ENCODE measurements at regions not wholly inside any gene's neighbourhood (a gene's known extent, or its start where the extent isn't known, plus 50 kb on each side); places are given as distances from the start of the nearest gene placed in this dataset.

GRCh38 chr20:19922716-19923115, 94.4 kb upstream of the NAA20 start:
- no peaks in the 10 kb centered on the region for H3K36me3 ChIP-seq (replicated peaks)
- H3K27me3 ChIP-seq (ENCODE audit: low read depth), result no peaks in the 10 kb centered on the region
- no peak overlapping the region for H3K4me3 ChIP-seq
- H3K4me1 ChIP-seq, result no peaks in the 10 kb centered on the region
- in situ Hi-C loops (cut with MboI; ENCODE audit: low sequenced_read_pairs), result no loop called here
- no peak for DNase-seq (ENCODE audit: low spot score in 2 of 2)
- H3K9me3 ChIP-seq, result no peaks in the 10 kb centered on the region

GRCh38 chr20:19923762-19924161, 93.4 kb upstream of the NAA20 start:
- Histone ChIP-seq H3K27me3 (ENCODE audit: low read depth) (no peaks in the 10 kb centered on the region), H3K36me3 (replicated peaks) (no peaks in the 10 kb centered on the region), H3K4me3 (no peak overlapping the region), H3K4me1 (no peaks in the 10 kb centered on the region), H3K9me3 (no peaks in the 10 kb centered on the region)
- DNase-seq (ENCODE audit: low spot score in 2 of 2), result no peak
- in situ Hi-C loops (cut with MboI; ENCODE audit: low sequenced_read_pairs), result no loop called here

GRCh38 chr20:19924255-19924654, 92.9 kb upstream of the NAA20 start:
- in situ Hi-C loops (cut with MboI; ENCODE audit: low sequenced_read_pairs), result no loop called here

GRCh38 chr20:19926591-19926990, 90.6 kb upstream of the NAA20 start:
- no peak for DNase-seq (ENCODE audit: low spot score in 2 of 2)
- no peaks in the 10 kb centered on the region for H3K36me3 ChIP-seq (replicated peaks)
- no peaks in the 10 kb centered on the region for H3K27me3 ChIP-seq (ENCODE audit: low read depth)
- in situ Hi-C loops (cut with MboI; ENCODE audit: low sequenced_read_pairs), result no loop called here
- no peak overlapping the region for H3K4me3 ChIP-seq
- H3K4me1 ChIP-seq, result no peaks in the 10 kb centered on the region
- no peaks in the 10 kb centered on the region for H3K9me3 ChIP-seq

More at GRCh38 chr20:19924255-19924654, 92.9 kb upstream of the NAA20 start:
- Histone ChIP-seq H3K9me3 (no peaks in the 10 kb centered on the region), H3K4me3 (no peak overlapping the region), H3K27me3 (ENCODE audit: low read depth) (no peaks in the 10 kb centered on the region), H3K4me1 (no peaks in the 10 kb centered on the region), H3K36me3 (replicated peaks) (no peaks in the 10 kb centered on the region)
- DNase-seq (ENCODE audit: low spot score in 2 of 2), result no peak

- H3K4me1 ChIP-seq, result no peaks in the 10 kb centered on the region
- no peak for DNase-seq (ENCODE audit: low spot score in 2 of 2)
Observed at GRCh38 chr20:19928328-19929011, 88.7 kb upstream of the NAA20 start.

GRCh38 chr20:19929012-19929360, 88.2 kb upstream of the NAA20 start:
- Histone ChIP-seq H3K36me3 (replicated peaks) (no peaks in the 10 kb centered on the region), H3K27me3 (ENCODE audit: low read depth) (no peaks in the 10 kb centered on the region), H3K4me1 (no peaks in the 10 kb centered on the region), H3K4me3 (no peak overlapping the region), H3K9me3 (no peaks in the 10 kb centered on the region)
- in situ Hi-C loops (cut with MboI; ENCODE audit: low sequenced_read_pairs), result no loop called here
- DNase-seq (ENCODE audit: low spot score in 2 of 2), result no peak

More at GRCh38 chr20:19928328-19929011, 88.7 kb upstream of the NAA20 start:
- in situ Hi-C loops (cut with MboI; ENCODE audit: low sequenced_read_pairs), result no loop called here
- H3K36me3 ChIP-seq (replicated peaks), result no peaks in the 10 kb centered on the region
- H3K27me3 ChIP-seq (ENCODE audit: low read depth), result no peaks in the 10 kb centered on the region
- H3K4me3 ChIP-seq, result no peak overlapping the region
- no peaks in the 10 kb centered on the region for H3K9me3 ChIP-seq

GRCh38 chr20:19929481-19930145, 87.5 kb upstream of the NAA20 start:
- in situ Hi-C loops (cut with MboI; ENCODE audit: low sequenced_read_pairs), result no loop called here
- peak in 1 of 2 experiments; percentile 28 for DNase-seq (ENCODE audit: low spot score in 2 of 2)
- H3K27me3 ChIP-seq (ENCODE audit: low read depth), result no peaks in the 10 kb centered on the region

GRCh38 chr20:19930426-19930825, 86.7 kb upstream of the NAA20 start:
- Histone ChIP-seq H3K36me3 (replicated peaks) (no peaks in the 10 kb centered on the region), H3K4me3 (no peak overlapping the region), H3K27me3 (ENCODE audit: low read depth) (no peaks in the 10 kb centered on the region), H3K4me1 (no peaks in the 10 kb centered on the region), H3K9me3 (no peaks in the 10 kb centered on the region)
- in situ Hi-C loops (cut with MboI; ENCODE audit: low sequenced_read_pairs), result no loop called here
- DNase-seq (ENCODE audit: low spot score in 2 of 2), result no peak

More at GRCh38 chr20:19929481-19930145, 87.5 kb upstream of the NAA20 start:
- no peaks in the 10 kb centered on the region for H3K9me3 ChIP-seq
- no peaks in the 10 kb centered on the region for H3K36me3 ChIP-seq (replicated peaks)
- H3K4me1 ChIP-seq, result no peaks in the 10 kb centered on the region
- H3K4me3 ChIP-seq, result no peak overlapping the region

GRCh38 chr20:19932170-19932667, 84.9 kb upstream of the NAA20 start:
- H3K4me1 ChIP-seq, result no peaks in the 10 kb centered on the region
- H3K27me3 ChIP-seq (ENCODE audit: low read depth), result no peaks in the 10 kb centered on the region
- in situ Hi-C loops (cut with MboI; ENCODE audit: low sequenced_read_pairs), result no loop called here
- no peaks in the 10 kb centered on the region for H3K9me3 ChIP-seq
- H3K4me3 ChIP-seq, result no peak overlapping the region
- no peak for DNase-seq (ENCODE audit: low spot score in 2 of 2)
- H3K36me3 ChIP-seq (replicated peaks), result no peaks in the 10 kb centered on the region

GRCh38 chr20:19934792-19935491, 82.2 kb upstream of the NAA20 start:
- Histone ChIP-seq H3K27me3 (ENCODE audit: low read depth) (no peaks in the 10 kb centered on the region), H3K36me3 (replicated peaks) (no peaks in the 10 kb centered on the region), H3K4me3 (no peak overlapping the region), H3K9me3 (no peaks in the 10 kb centered on the region), H3K4me1 (no peaks in the 10 kb centered on the region)
- DNase-seq (ENCODE audit: low spot score in 2 of 2), result peak; percentile 13 to 34
- in situ Hi-C loops (cut with MboI; ENCODE audit: low sequenced_read_pairs), result no loop called here

GRCh38 chr20:19935842-19936241, 81.3 kb upstream of the NAA20 start:
- no peaks in the 10 kb centered on the region for H3K4me1 ChIP-seq
- H3K4me3 ChIP-seq, result no peak overlapping the region
- no peaks in the 10 kb centered on the region for H3K36me3 ChIP-seq (replicated peaks)
- in situ Hi-C loops (cut with MboI; ENCODE audit: low sequenced_read_pairs), result no loop called here
- no peaks in the 10 kb centered on the region for H3K27me3 ChIP-seq (ENCODE audit: low read depth)
- no peaks in the 10 kb centered on the region for H3K9me3 ChIP-seq
- DNase-seq (ENCODE audit: low spot score in 2 of 2), result no peak

- no peak overlapping the region for H3K4me3 ChIP-seq
- H3K36me3 ChIP-seq (replicated peaks), result no peaks in the 10 kb centered on the region
- in situ Hi-C loops (cut with MboI; ENCODE audit: low sequenced_read_pairs), result no loop called here
- DNase-seq (ENCODE audit: low spot score in 2 of 2), result no peak
- no peaks in the 10 kb centered on the region for H3K27me3 ChIP-seq (ENCODE audit: low read depth)
- H3K4me1 ChIP-seq, result no peaks in the 10 kb centered on the region
- no peaks in the 10 kb centered on the region for H3K9me3 ChIP-seq
Observed at GRCh38 chr20:19936466-19937200, 80.5 kb upstream of the NAA20 start.

- DNase-seq (ENCODE audit: low spot score in 2 of 2), result no peak
- H3K4me3 ChIP-seq, result no peak overlapping the region
- H3K27me3 ChIP-seq (ENCODE audit: low read depth), result no peaks in the 10 kb centered on the region
- H3K9me3 ChIP-seq, result no peaks in the 10 kb centered on the region
- no peaks in the 10 kb centered on the region for H3K36me3 ChIP-seq (replicated peaks)
- in situ Hi-C loops (cut with MboI; ENCODE audit: low sequenced_read_pairs), result no loop called here
- H3K4me1 ChIP-seq, result no peaks in the 10 kb centered on the region
Observed at GRCh38 chr20:19937218-19937617, 79.9 kb upstream of the NAA20 start.

Measured in HAP-1 (cell line).